ENCODE measurements at regions not wholly inside any gene's neighbourhood (a gene's known extent, or its start where the extent isn't known, plus 50 kb on each side); places are given as distances from the start of the nearest gene placed in this dataset.

DNA sequence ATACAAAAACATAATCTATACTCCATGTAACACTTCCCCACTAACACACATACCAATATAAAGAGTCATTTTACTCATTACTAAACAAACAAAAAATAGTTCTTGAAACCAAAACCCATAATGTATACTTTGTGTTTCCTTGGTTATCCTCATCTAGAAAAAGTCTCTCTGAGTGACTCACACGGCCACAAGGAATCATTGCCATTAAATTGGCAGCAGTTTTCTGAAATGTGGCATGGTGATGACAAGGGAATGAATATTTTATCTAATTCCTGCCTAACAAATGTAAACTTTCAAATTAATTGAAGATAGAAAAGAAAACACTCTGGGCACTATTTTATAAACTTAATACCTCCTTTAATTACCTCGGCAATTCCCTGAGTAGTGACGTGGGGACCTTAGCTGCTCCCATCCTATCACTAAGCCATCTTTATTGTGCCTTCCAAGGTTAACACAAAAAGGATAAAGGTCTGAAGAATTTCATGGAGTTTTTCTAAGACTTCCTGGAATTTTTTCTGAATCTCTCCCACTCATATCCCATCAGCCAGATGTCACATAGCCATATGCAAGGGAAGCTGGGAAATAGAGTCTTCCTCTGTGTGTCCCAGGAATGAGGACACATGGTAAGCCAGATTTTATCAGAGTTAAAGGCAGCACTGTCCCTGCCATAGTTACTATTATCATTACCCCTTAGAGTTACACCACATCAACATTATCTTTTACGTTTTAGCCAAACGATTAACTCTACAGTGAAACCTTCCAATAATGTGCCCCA is 857.2 kb upstream of the TENM4 start (continued):
- TF ChIP-seq HNF1A (IDR thresholded peaks at IDR 0.05; ENCODE audit: low read depth) (no peak), HNF1A (CRISPR knock-in tag; IDR thresholded peaks at IDR 0.05; ENCODE audit: borderline replicate concordance) (no peak), ZNF816 (CRISPR knock-in tag; IDR thresholded peaks at IDR 0.05; ENCODE audit: borderline replicate concordance) (no peak), KLF13 (CRISPR knock-in tag; IDR thresholded peaks at IDR 0.05) (no peak), IKZF1 (IDR thresholded peaks at IDR 0.05) (no peak), SRSF1 (optimal IDR thresholded peaks at IDR 0.05; ENCODE audit: low read depth, low read length) (no peak)

GRCh38 chr11:80293293-80293692 is 852.5 kb upstream of the TENM4 start:
- H3K27me3 ChIP-seq (ENCODE audit: control insufficient read depth in 1 of 2, insufficient read depth in 2 of 2, low read length in 2 of 2): no peaks in the 10 kb centered on the region
- H2AFZ ChIP-seq (ENCODE audit: low read length): no peak overlapping the region
- H3K4me2 ChIP-seq (ENCODE audit: low read depth, low read length): no peak overlapping the region
- no peak overlapping the region for H3K9ac ChIP-seq (ENCODE audit: insufficient read depth, low read depth, low read length)
- intact Hi-C loops (cut with micrococcal nuclease; ENCODE audit: unreplicated experiment) (no loop called here), in situ Hi-C loops (cut with HindIII; ENCODE audit: extremely low pct_ligation_motif_present, low pct_unique_long_range_greater_than_20kb) (no loop called here)
- FAIRE-seq (no peak), DNase-seq (ENCODE audit: low spot score) (no peak), ATAC-seq (no peak)
- H3K36me3 ChIP-seq (replicated peaks in 1 of 2; ENCODE audit: control insufficient read depth in 1 of 2, insufficient read depth in 2 of 2, low read length in 2 of 2): no peaks in the 10 kb centered on the region
- no peaks in the 10 kb centered on the region for H3K9me3 ChIP-seq (ENCODE audit: low read length)
- BruUV-seq (replicated peaks): no TSS peak
- 46% methylated on average over 2 of the region's 2 CpGs for WGBS (ENCODE audit: low lambda C conversion rate)
- ChIA-PET CTCF (ENCODE audit: low intra/inter-chr PET ratio, low total read pairs) (no interaction called here), POLR2A (no interaction called here)
- H3K27ac ChIP-seq (ENCODE audit: extremely low read length, insufficient read depth, low read length): no peak overlapping the region
- no peaks in the 10 kb centered on the region for H3K4me1 ChIP-seq (ENCODE audit: insufficient read depth, low read length)
- no peaks in the 10 kb centered on the region for H4K20me1 ChIP-seq (ENCODE audit: insufficient read depth, low read length)
- H3K4me3 ChIP-seq (replicated peaks in 1 of 3; ENCODE audit: insufficient read depth in 1 of 3, low read depth in 2 of 3, low read length in 3 of 3): no peak overlapping the region
- H3K79me2 ChIP-seq (ENCODE audit: insufficient read depth, low read length): no peaks in the 10 kb centered on the region
- TF ChIP-seq ZNF234 (CRISPR knock-in tag; conservative IDR thresholded peaks at IDR 0.05) (no peak), SKIL (CRISPR knock-in tag; IDR thresholded peaks at IDR 0.05; ENCODE audit: borderline replicate concordance) (no peak), CTCF (CRISPR knock-in tag; IDR thresholded peaks at IDR 0.05) (no peak), MAZ (IDR thresholded peaks at IDR 0.05; ENCODE audit: borderline replicate concordance, low read depth, low read length) (no peak), MAZ (CRISPR knock-in tag; IDR thresholded peaks at IDR 0.05; ENCODE audit: low read depth) (no peak), HDAC2 (CRISPR knock-in tag; IDR thresholded peaks at IDR 0.05) (no peak), ZNF367 (CRISPR knock-in tag; IDR thresholded peaks at IDR 0.05; ENCODE audit: borderline replicate concordance) (no peak), ETV5 (CRISPR knock-in tag; IDR thresholded peaks at IDR 0.05; ENCODE audit: borderline replicate concordance) (no peak), NFE2 (CRISPR knock-in tag; IDR thresholded peaks at IDR 0.05) (no peak)
